Suppressor macrophage (primary cell): ENCODE measurements at regions not wholly inside any gene's neighbourhood (a gene's known extent, or its start where the extent isn't known, plus 50 kb on each side); places are given as distances from the start of the nearest gene placed in this dataset.

Experiments
- DNase-seq, 4 experiments: peaks; one replicate each; pipeline ENCODE4 v3.0.0-alpha.2; 2020 to 2022

DNA sequence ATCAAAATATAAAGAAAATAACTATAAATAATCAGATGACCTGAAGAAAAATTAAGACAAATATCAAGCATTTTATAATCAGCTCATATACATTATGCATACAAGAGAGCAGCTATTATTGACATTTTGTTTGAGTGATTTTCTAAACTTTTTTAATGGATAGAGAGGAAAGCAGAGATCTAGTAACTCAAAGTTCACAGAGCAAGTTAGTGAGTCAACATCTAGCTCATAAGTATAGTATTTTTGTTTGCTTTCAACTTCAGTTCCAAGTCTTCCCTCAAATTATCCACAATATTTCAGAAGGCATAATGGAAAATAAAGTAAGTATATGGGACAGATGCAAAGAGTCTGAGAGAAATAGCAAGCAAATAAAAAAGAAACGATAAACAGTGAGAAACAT lies 470.1 kb upstream of the ALCAM start:
- no peak for DNase-seq

DNA sequence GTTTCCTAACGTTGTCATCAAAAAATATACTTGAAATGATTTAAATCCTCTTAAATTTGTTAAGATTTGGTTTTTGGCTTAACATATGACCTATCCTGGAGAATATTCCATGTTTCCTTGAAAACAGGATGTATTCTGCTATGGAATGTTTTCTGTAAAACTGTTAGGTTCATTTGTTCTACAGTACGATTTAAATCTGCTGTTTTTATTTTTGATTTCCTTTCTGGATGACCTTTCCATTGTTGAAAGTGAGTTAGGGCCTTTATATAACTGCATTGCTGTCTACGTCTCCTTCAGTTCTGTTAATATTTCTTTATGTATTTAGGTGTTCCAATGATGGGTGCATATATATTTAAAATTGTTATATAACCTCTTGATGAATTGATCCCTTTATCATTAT lies 465.3 kb upstream of the ALCAM start:
- DNase-seq, result no peak

DNA sequence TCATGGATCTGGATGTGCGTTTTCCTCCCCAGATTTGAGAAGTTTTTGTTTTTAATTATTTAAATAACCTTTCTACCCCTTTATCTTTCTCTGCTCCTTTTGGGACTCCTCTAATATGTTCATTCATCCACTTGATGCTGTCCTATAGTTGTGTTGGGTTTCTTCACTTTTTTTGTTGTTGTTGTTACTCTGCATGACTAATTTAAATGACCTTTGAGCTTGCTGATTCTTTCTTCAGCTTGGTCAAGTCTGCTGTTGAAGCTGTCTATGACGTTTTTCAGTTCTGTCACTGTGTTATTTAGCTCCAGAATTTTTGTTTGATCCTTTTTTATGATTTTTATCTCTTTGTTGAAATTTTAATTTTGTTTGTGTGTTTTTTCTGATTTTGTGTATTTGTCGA lies 463.6 kb upstream of the ALCAM start:
- no peak for DNase-seq

DNA sequence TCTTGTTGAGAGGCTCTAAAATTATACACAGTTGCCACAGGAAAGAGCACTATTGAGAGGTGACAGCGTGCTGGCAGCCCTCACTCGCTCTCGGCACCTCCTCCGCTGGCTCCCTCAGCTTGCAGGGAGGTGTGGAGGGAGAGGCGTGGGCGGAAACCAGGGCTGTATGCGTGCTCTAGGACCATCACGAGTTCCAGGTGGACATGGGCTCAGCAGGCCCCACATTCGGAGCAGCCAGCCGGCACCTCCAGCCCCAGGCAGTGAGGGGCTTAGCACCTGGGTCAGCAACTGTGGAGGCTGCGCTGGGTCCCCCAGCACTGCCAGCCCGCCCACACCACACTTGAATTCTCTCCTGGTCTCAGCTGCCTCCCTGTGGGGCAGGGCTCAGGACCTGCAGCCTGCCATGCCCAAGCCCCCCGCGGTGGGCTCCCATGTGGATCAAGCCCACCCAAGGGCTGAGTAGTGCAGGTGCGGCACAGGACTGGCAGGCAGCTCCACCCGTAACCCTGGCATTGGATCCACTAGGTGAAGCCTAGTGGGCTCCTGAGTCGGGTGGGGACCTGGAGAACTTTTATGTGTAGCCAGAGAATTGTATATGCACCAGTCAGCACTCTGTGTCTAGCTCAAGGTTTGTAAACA lies 460.6 kb upstream of the ALCAM start:
- no peak for DNase-seq

DNA sequence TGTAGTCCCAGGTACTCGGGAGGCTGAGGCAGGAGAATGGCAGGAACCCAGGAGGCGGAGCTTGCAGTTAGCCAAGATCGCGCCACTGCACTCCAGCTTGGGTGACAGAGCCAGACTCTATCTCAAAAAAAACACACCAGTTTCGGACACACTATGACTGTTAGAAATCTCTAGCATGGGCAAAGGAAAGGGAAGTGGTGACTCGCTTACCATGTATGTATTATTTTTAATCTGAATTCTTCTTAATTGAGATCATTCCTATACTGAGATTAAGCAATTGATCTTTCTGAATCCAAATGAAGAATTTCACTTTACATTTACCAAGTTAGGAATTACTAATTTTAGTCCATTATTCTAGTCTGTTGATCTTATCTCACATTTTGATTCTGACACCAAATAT lies 459.2 kb upstream of the ALCAM start:
- no peak for DNase-seq

DNA sequence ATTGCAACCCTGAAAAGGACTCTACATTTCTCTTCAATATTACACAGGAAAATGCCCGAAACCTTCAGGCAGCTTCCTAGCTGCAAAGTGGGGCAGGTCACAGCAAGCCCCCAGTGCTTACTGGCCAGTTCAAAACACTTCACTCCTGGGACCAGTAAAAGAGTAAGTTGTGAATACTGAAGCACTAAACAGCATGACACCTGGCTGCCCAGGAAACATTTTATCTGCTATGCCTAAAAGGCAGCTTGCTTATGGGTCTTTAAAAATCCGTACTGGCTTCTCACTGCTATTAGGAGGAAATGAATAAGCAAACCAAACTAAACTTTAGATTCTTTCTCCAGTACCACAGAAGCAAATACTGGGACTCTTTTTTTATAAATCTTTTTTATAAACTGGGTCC lies 457.9 kb upstream of the ALCAM start:
- no peak for DNase-seq

DNA sequence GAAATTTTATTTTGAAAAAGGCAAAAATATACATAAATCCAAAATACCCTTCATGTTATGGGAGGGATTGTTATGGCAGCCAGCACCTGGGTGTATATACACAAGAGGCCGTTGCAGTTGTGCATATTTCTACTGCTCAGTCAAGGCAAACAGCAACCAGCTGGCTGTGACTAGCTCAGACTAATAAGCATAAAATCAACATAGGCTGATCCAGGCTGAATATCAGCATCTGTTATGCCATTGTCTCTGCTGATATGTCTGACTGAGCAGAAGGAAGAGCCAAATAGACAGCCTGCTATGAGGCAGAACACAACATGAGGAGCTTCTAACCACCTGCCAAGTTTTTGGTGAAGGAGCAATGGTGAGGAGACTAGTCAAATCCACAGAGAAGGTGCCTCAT lies 457.5 kb upstream of the ALCAM start:
- DNase-seq, result no peak

DNA sequence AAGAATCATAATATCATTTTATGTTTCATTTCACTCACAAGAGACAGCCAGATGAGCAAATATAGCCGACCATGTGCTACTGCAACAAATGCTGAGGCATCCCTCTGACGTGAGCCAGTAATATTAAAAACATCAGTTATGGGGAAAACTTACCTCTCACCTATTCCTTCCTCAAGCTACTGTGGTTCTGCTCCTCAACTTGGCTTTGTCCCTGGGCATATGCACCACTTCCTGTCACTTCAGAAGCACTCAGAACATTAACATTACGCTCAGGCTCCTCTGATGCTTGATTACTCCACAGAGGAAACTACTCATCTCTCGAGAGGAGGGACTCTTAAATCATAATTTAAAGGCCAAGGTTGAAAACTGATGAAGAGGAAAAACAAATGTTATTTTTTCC lies 457.0 kb upstream of the ALCAM start:
- DNase-seq, result no peak

DNA sequence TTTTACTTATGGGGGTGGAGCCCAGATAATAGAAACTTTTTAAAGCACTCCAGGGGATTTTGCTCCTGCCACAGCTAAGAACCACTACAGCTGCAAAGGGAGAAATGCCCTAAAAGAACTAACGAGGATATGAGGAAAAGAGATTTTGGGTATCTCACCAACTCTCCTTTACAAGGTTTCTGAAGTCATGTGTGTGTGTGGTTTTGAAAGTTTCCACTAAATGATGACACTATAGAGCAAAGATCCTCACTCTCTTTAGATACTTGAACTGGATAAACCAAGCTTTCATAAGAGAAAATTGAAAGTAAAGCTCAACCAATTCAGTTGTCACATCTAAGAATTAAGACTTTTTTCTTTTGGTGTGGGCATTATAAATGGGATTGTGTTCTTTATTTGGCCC lies 455.3 kb upstream of the ALCAM start:
- no peak for DNase-seq

DNA sequence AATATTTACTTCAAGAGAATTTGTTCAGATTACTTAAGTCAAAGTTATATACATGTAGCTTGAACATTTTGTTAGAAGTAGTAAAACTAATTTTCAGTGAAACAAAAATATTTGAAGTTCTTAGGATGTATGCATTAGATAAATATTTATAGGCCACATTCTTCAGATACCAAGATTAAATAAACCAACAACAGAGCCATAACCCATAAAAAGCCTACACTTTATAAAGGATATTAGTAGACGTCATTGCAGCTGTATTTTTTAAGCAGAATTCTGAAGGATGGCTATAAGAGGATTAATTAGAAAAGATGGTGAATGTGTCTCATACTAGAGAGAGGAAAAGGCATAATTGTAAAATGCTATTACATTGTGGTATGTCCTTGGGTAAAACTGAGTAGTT lies 449.7 kb upstream of the ALCAM start:
- no peak for DNase-seq

DNA sequence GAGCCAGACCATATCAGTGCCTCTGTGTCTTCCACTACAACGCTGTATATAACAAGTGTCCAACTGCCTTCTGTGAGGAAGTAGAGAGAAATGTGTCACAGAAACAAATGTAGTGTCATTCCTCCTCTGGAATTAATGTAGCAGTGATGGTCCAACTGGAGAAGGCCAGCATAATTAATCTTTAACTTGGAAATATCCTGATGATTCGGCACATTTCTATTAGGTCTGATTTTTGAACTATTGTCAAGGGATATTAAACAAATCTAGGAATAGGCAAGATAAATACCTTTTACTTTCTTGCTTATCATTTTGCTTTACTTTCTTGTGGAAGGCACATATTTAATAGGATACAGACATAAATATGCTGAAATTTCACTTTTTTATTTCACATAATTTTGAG lies 446.2 kb upstream of the ALCAM start:
- no peak for DNase-seq

DNA sequence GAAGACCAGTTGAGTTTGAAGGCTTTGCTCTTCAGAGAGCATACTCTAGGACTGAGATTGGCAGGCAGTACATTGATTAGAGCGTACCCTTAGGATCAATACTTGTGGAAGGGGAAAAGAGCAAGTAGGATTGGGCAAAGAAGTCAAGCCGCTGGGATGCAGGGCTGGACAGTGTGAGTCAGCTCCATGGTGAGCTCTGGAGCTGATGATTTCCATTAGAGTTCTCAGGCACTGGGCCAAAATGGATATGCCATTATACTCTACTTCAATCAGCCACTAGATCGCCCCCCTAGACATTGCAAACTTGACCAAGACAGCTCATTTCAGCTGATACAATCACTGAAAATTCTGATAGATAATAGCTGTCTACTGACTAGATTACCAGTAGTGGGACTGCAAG lies 432.7 kb upstream of the ALCAM start:
- no peak for DNase-seq

DNA sequence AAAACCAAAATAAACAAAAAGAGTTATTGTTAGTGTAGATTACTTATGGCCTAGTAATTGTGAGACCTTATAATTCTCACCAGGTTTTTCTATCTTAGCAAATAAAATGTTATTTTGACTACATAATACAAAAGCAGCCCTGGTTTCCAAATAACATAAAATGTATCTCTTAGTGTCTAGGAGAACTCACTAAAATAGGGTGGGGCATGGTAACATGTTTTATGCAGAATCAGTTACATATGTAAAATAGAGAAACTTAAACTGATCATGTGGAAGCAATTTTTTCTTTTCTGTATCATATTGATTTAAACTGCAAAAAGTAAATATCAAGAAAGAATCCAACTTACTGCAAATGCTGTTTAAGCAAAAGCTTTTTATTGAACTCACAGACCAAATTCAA lies 431.1 kb upstream of the ALCAM start:
- no peak for DNase-seq

DNA sequence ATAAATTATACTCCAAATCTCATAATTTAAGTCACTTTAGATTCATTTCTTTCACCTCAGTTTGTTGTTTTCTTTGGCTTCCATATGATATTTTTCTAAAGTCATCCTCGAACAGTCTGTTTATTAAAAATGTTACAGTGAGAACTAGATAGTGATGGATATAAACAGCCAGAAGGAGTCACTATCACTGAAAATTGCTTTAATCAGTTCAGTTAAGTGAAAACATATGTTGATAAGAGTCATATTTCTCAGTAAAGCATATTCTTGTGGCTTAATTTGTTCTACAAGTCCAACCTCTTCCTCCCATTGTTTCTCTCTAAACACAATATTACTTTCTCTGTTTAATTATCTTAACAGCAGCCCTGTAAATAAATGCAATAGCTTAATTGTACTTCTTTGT lies 427.5 kb upstream of the ALCAM start:
- DNase-seq, result no peak

DNA sequence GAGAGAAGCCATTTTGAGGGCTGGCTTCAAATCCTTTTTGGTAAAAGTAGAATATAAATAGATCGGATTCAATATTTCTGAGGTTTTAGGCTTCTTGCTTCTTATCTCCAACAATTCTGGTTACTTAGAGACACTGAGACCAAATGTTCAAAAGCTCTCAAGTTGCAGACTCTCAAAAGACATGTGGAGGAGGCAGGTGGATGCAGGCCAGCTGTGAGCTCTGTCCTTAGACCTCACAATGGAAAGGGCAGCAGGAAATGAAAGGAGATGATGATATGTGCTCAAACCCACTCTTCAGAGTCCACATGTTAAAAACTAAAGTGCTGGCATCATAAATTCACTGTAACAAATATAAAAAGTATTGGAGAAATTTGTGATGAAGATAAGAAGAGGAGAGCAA lies 424.9 kb upstream of the ALCAM start:
- DNase-seq, result no peak

DNA sequence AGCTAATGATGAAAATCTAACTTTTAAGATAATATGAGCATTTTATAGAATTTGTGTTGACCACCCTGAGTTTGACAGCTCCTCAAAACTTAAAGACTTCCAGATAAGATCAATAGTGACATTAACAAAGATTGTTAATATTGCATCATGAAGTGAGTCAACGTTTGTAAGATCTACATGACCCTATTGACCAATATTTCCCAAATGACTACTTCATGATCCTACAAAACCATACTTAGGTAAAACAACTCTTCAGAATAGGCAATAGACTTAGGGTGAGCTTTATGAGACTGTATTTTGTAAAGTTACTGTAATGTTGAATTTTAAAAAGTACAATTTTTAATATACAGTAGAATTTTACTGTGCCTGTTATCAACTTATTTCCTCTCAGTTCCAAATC lies 422.7 kb upstream of the ALCAM start:
- no peak for DNase-seq

DNA sequence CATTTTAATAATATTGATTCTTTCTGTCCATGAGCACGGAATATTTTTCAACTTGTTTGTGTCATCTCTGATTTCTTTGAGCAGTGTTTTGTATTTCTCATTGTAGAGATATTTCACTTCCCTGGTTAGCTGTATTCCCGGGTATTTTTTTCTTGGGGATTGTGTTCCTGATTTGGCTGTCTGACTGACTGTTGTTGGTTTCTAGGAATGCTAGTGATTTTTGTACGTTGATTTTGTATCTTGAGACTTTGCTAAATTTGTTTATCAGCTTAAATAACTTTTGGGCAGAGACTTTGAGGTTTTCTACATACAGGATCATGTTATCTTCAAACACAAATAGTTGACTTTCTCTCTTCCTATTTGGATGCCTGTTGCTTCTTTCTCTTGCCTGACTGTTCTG lies 418.8 kb upstream of the ALCAM start:
- DNase-seq, result no peak

DNA sequence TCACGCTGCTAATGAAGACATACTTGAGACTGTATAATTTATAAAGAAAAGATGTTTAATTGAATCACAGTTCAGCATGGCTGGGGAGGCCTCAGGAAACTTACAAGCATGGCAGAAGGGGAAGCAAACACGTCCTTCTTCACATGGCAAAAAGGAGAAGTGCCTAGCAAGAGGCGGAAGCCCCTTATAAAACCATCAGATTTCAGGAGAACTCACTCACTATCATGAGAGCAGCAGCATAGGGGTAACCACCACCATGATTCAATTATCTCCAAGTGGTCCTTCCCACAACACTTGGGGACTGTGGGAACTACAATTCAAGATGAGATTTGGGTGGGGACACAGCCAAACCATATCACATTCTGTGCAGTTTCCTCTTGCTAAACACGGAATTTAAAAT lies 416.9 kb upstream of the ALCAM start:
- peak in 3 of 4 experiments; percentile 0 to 12 (median 9) for DNase-seq

DNA sequence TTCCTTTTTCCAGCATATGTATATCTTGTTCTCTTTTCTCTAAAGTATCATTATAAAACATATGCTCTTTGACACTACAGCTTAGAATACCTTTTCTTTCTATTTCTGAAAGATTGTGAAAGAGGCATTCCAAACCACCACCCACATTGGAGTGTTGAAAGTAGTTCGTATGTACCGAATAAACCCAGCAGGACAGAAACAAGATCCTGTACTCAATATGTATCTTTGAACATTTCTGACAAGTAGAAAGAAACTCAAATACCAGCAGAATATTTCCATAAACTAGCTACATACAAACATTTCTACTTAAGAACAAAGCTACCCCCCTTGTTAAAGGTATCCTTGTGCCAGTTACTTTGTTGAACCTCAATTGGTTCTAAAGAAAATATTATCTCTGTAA lies 415.3 kb upstream of the ALCAM start:
- DNase-seq, result no peak

DNA sequence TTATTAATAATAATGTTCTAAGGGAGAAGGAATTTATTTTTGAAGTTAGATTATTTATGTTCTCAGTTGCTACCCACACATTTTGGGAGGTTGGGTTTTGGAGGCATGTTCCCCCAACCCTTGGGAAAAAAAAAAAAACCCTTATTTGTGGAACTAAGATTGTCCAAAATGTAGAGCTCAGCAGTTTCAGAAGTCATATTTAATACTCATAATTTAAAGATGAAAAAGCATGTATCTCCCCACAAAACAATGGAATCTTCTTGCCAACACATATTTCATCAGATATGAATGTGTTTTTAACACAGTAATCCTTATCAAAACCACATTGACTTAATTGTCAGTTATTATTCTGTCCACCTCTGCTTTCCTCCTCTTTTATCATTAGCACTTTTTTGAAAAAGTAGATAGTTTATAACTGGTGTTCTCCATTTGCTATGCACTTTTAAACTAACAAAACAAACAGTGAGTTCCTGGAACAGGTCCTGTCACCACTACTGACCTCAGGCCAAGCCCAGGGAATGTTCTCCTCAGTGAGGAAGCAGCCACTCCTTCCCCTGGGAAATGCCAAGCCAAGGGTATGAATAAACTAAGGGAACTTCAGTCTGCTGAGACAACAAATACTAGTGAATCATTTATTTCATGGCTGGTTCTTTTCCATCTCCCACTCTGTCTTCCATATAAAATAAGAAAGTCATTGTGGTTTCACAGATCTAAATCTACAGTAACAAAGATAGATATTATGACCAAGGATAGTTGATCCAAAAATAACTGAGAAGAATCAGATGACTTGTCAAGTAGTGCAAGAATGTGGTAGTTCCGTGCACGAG lies 414.4 kb upstream of the ALCAM start:
- DNase-seq, result no peak

DNA sequence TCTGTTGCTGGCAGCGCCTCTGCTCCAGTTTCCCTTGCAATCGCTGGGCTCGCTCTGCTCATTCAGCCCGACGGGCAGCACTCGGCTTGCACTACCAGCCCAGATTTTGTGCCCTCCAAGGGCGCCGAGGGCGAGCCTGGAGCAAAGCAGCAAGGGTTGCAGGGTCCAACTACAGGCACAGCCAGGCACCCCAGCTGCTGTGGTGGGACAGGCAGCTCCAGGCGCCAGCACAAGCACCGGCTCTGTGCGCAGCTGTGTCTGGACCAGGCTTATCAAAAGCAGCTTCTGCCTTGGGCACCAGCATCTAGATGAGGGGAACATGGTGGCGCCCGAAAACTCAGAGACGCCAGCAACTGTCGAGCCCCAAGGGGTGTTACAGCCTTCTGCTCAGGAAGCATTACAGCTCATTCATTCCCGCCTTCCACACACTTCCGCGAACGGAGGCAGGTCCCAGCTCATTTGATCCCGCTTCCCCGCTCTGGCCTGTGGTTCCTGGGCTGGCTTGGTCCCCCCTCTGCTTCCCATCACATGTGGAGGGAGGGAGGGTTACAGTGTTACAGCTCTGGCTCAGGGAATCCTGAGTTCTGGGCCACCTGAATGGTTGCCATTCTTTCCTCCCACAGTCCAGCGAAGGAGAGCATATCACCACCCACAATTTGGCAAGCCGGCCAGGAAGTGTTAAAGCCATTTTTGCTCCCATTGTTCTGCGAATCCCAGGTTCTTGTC lies 409.9 kb upstream of the ALCAM start:
- no peak for DNase-seq

DNA sequence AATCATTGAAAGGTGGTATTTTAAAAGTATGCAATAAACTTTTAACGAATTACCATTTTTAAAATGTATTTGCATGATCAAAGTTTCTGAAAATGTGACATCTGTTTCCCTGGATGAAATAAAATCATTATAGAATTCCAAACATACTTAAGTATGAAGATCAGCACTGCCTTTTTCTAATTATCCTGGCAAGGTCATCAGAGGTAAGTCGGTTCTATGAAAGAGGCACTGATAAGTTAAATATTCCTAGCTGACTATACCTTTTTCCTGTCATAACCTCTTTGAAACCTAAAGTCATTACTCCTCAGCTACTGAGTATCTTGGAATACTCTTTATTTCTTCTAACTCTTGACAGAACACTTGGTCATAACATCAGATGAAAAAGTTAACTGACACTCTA lies 406.1 kb upstream of the ALCAM start:
- no peak for DNase-seq

DNA sequence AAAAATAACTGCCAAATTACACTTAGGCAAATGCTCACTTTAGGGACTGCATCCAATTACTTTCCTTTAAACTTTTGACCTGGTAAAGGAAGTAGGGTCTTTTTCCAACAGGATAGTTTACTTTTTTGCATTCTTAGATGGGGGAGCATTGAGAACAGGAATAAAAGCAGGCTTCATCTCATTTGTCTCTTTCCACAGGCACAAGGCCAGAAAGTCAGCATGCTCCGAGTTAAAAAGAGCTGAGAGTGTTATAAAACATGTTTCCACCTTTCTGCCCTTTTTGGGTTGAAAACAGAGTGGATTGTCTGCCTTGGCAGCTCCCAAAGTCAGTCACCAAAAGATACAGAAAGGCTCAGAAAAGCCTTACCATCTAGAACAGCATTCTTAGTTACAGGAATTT lies 404.9 kb upstream of the ALCAM start:
- DNase-seq, result no peak

DNA sequence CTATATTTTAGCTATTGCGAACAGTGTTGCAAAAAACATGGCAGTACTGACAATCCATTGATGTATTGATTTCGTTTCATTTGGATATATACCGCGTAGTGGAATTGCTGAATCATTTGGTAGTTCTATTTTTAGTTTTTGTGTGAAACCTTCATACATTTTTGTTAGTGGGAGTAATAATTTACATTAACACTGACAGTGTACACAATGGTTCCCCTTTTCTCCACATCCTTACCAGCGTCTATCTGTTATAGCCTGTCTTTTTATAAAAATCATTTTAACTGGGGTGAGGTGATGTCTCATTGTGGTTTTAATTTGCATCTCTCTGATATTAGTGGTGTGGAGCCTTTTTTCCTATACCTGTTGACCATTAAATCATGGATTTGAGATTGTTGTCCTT lies 392.4 kb upstream of the ALCAM start:
- peak in 2 of 4 experiments; percentile 4 to 11 for DNase-seq
